GM20000 (cell line): ENCODE measurements at regions not wholly inside any gene's neighbourhood (a gene's known extent, or its start where the extent isn't known, plus 50 kb on each side); places are given as distances from the start of the nearest gene placed in this dataset.

Experiments
- DNase-seq: peaks from one replicate; pipeline ENCODE4 v3.0.0; 2012; ENCODE audit warnings: low spot score
- CTCF ChIP-seq: IDR thresholded peaks from 2 replicates; pipeline ENCODE4 v1.5.1; 2012; ENCODE audit warnings: mild to moderate bottlenecking, control low read depth; ENCODE audit errors: extremely low read depth, missing control alignments

DNA sequence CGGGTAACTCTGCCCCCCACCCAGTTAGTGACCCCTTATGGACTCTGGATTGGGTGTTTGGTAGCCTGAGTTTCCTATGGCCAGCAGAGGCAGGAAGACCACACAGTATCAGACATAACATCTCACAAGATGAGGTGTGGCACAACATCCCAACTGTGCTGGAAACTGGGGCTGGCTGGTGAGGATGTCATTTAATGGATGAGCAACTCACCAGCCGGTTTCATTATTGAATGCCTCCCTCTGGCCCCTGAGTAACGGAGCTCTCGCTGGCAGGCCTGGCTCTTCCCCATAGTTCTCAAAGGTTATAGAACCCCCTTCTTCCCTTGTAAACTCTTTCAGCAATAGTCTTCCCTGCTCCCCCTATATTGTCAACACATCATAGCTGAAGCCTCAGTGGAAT lies 195.0 kb downstream of the BCL11A start:
- no peak for DNase-seq
- TF ChIP-seq CTCF, result no peak

- DNase-seq, result no peak
- no peak for TF ChIP-seq CTCF
These were observed 195.5 kb downstream of the BCL11A start for GRCh38 chr2:60357996-60358395.

GRCh38 chr2:60356346-60356745 lies 197.1 kb downstream of the BCL11A start:
- DNase-seq, result no peak
- no peak for TF ChIP-seq CTCF

DNA sequence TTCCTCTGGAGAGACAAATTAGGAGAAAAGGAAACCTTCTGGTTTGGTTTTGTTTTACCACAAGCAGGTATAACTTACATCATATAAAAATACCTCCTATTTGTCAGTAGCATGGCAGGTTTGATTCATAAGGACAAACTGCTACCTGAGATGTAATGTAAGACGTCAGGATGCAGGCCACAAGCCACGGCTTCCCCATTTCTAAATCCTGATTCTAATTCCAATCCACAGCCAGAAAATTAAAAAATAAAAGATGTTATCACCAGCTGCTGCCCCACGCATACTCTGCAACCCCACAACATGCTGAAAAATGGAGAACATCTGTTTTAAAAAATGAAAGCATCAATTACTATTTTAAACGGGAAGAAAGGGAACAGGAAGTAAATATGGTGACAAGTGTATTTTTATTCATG lies 197.6 kb downstream of the BCL11A start:
- DNase-seq, result no peak

DNA sequence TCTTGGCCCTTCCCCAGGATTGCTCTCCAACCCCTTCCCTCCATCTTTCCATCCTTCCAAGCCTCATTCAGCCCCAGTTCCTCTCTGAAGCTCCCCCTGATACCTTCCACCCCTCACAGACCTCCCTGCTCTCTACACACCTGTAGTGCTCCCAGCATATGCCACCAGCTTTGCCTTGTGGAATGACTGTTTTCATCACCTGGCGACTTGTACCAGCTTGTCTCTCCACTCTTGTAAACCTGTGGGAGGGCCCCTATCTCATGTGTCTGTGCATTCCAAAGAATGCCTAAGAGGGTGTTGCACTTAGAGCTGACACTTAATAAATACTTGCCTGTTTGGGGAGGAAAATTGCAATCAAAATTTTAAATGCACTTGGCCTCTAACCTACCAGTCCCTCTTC lies 198.7 kb downstream of the BCL11A start:
- no peak for DNase-seq
- no peak for TF ChIP-seq CTCF

More for the DNA sequence above, 197.6 kb downstream of the BCL11A start:
- no peak for TF ChIP-seq CTCF

GRCh38 chr2:60353863-60354262 lies 199.6 kb downstream of the BCL11A start:
- TF ChIP-seq CTCF, result no peak
- DNase-seq, result peak; percentile 44

- no peak for DNase-seq
- TF ChIP-seq CTCF, result no peak
These were observed 200.1 kb downstream of the BCL11A start for GRCh38 chr2:60353406-60353800.
